ENCODE measurements at regions not wholly inside any gene's neighbourhood (a gene's known extent, or its start where the extent isn't known, plus 50 kb on each side); places are given as distances from the start of the nearest gene placed in this dataset.
A peak's percentile ranks its signal among the peaks of the same experiment; 100 is the strongest.

- intact Hi-C loops (cut with DNase I), result loop anchor here (5.0 kb wide), 2 partner anchors 61 to 281 kb away; no protein-coding TSS in a partner anchor
- DNase-seq (ENCODE audit: low spot score), result no peak
These were observed 137.0 kb downstream of the TMCO5A start for GRCh38 chr15:38071211-38071972.

DNA sequence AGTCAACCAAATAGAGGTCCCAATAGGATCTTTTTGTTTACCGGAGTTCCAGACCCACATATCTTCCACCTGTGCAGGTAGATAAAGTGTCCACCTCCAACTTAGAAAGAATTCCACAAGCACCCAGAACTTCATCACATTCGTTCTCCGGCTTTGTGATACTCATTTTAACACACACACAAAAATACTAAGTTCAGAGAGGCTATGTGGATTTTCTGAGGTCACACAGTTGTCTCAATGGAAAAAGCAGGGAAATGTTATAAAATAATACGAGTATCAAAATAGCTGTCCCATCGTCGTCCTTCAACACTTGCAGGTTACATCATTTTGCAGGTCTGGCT, 137.5 kb downstream of the TMCO5A start:
- no peak for DNase-seq (ENCODE audit: low spot score)
- intact Hi-C loops (cut with DNase I), result loop anchor here (2.0 to 5.0 kb wide), 3 partner anchors 60 to 280 kb away; partner anchors contain the start of gene SPRED1

DNA sequence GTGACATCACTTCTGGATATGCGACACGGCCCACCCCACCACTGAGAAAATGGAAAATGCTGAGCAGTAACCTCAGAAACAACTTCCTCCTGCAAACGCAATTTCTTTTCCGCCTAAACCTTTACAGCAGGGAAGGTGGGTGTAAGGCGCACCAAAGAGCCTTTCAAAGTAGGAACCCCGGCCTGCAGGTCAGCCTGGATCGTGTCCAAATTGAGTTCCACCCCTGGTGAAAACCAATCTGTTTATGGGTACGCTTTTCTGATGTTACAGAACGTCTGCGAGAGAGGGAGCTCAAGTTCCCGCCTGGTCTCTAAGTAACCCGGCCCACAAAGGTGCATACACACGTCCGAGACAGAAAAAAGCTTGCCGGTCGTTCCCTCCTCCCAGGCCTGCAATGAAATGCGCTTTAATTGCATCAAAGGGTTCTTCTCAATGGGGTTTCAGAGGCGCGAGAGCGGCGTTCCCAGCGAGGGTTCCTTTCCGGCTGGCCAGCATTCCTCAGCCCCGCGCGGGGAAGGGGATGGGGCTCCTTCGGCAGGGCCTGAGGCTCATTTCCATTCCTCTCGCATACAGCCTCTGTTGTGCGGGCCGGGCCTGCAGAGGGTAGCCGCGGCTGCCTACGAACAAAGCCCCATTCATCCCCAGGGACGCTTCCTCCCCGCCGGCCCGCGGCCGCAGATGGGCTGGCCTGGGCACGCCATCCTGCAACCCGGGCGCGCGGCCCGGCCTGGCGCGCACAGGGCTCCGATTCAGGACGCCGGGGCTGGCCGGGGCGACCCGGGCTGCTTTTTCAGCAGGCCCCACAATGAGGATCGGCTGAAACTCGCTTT, 138.1 kb downstream of the TMCO5A start:
- peak; percentile 81 for DNase-seq (ENCODE audit: low spot score)
- intact Hi-C loops (cut with DNase I), result loop anchor here (2.0 to 5.0 kb wide), 3 partner anchors 60 to 280 kb away; partner anchors contain the start of gene SPRED1

- intact Hi-C loops (cut with DNase I), result loop anchor here (2.0 to 5.0 kb wide), 3 partner anchors 59 to 279 kb away; partner anchors contain the start of gene SPRED1
- DNase-seq (ENCODE audit: low spot score), result peak; percentile 76
These were observed 138.9 kb downstream of the TMCO5A start for GRCh38 chr15:38073178-38073946.

GRCh38 chr15:38074029-38074428, 139.6 kb downstream of the TMCO5A start:
- DNase-seq (ENCODE audit: low spot score), result no peak
- intact Hi-C loops (cut with DNase I), result loop anchor here (5.0 kb wide), 2 partner anchors 58 to 278 kb away; no protein-coding TSS in a partner anchor

DNA sequence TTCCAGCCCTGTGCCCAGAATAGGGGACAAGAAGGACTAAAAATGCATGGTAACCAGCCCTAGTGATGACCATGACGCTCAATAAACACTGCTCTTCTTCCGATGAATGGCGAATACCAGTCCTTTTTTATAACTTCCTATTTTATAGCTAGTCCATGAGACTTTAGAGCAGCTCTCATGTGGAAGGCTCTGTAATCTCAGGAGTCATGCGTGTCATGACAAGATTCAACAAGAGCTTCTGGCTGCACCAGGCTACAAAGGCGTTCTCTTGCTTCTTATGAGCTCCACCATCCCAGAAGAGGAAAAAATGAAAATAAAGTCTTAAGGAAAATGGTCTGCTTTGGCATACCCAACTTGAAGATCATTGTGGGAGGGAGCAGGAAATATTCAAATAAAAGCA, 141.0 kb downstream of the TMCO5A start:
- intact Hi-C loops (cut with DNase I), result no loop called here
- DNase-seq (ENCODE audit: low spot score), result no peak

- intact Hi-C loops (cut with DNase I), result no loop called here
- no peak for DNase-seq (ENCODE audit: low spot score)
These were observed 142.3 kb downstream of the TMCO5A start for GRCh38 chr15:38076786-38077185.

- intact Hi-C loops (cut with DNase I), result no loop called here
- no peak for DNase-seq (ENCODE audit: low spot score)
These were observed 144.8 kb downstream of the TMCO5A start for GRCh38 chr15:38079236-38079635.

DNA sequence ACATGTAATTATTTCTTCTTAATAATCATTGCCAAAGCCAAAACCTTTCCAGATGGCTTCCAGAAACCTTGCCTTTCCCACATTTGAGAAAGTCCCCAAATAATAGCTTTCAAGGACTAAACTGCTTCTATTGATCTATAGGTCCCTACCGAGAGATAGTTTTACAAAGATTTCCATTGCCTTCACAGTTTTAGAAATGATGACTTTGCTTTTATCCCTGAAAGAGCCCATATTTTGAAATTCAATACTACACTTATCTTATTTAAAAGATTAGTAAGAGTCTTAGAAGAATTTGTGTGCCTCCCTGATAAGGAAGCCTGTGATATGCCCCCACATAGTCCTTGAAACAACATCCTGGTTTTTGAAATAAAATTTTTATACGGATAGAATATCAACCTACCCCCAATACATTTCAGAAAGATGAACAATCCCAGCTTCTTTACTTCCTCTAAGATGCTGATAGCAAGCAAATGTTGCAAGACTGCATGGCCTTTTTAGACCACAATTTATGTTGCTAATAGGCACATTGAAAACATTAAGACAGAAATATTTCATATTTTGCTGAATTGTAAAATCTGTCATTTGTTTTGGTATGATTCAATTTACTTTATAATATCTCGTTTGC, 146.3 kb downstream of the TMCO5A start:
- no peak for DNase-seq (ENCODE audit: low spot score)
- intact Hi-C loops (cut with DNase I), result no loop called here

GRCh38 chr15:38084289-38084688, 149.8 kb downstream of the TMCO5A start:
- no peak for DNase-seq (ENCODE audit: low spot score)
- intact Hi-C loops (cut with DNase I), result no loop called here

- no peak for DNase-seq (ENCODE audit: low spot score)
- intact Hi-C loops (cut with DNase I), result no loop called here
These were observed 150.7 kb downstream of the TMCO5A start for GRCh38 chr15:38085114-38085513.

- no peak for DNase-seq (ENCODE audit: low spot score)
- intact Hi-C loops (cut with DNase I), result no loop called here
These were observed 151.6 kb downstream of the TMCO5A start for GRCh38 chr15:38085931-38086568.

DNA sequence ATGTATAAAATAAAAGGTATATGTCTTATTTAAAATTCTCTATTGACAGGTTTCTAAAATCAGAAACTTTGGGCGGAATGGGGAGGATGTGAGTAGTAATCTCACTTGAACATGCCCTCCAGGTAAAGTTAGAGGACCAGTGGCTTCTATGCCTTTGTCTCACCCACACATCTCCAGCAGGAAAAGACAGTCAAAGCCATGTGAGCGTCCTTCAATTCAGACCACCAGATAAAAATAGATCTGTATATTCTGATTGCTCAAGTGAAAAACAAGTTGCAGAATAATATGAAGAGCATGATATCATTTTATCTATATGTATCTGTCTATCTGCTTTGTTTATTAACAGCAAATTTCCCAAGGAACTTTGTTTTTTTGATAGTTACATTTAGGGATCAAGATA, 152.2 kb downstream of the TMCO5A start:
- intact Hi-C loops (cut with DNase I), result no loop called here

DNA sequence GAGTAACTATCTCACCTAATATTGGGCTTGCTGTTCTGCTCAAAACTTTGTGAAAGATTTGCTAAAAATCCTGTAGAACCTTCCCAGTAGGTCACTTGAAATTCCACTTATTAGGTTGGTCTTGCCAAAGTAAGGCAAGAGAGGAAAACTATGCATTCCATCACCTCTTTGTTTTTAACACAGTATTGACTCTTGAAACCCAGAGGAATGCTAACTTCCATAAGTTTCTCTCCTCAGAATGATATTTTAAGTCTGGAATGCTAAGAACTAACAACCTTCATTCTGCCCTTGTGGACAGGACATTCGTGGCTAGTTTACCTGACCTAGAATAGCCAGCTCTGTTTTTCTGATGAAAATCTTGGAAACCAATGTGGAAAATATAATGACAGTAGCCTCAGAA, 154.5 kb downstream of the TMCO5A start:
- intact Hi-C loops (cut with DNase I), result no loop called here
- no peak for DNase-seq (ENCODE audit: low spot score)

More for the DNA sequence above, 152.2 kb downstream of the TMCO5A start:
- DNase-seq (ENCODE audit: low spot score), result no peak

DNA sequence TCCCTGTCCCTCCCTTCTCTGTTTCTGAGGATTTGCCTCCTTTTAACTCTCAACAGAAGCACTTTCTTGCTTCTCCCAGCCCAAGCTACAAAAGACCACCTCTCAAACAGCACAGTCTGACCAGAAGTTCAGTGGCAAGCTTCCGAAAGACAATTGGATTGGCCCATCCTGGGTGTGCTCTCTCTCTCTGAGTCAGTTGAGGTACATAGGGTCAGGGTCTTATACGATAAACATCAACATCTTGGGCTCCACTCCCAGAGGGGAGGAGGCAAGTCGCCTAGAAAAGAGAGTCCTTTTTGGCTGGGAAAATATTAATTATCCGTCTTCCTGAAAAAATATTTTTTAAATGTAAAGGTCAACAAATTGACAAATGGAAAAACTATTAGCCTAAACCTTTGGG, 155.8 kb downstream of the TMCO5A start:
- intact Hi-C loops (cut with DNase I), result no loop called here

GRCh38 chr15:38090678-38091077, 156.2 kb downstream of the TMCO5A start:
- intact Hi-C loops (cut with DNase I), result no loop called here
- no peak for DNase-seq (ENCODE audit: low spot score)

More for the DNA sequence above, 155.8 kb downstream of the TMCO5A start:
- DNase-seq (ENCODE audit: low spot score), result no peak

DNA sequence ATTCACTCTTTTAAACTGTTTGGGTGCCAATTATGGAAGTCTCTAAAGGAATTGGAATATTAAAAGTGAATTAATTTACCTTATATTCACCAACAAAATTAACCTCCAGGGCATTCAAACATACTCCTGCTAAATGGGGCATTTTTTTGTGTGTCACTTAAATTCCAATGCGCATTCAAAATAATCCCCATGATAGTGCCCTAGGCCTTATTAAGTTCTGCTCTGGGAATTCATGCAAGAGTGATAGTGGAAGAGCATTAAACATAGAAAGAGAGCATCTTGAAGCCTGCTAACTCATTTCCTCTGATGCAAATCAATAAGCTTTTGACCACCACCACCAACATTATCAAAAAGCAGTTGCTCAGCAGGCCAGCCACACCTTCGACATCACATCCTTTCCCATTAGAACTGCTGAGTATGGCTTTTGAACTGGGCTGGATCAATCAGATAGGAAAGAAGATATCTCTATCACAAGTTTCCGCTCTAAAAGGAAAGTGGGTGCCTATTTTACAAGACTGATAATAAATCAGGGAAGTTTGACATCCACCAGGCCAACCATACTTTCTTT, 156.7 kb downstream of the TMCO5A start:
- intact Hi-C loops (cut with DNase I), result no loop called here
- no peak for DNase-seq (ENCODE audit: low spot score)

- DNase-seq (ENCODE audit: low spot score), result no peak
- intact Hi-C loops (cut with DNase I), result no loop called here
These were observed 158.7 kb upstream of the SPRED1 start for GRCh38 chr15:38093931-38094330.

DNA sequence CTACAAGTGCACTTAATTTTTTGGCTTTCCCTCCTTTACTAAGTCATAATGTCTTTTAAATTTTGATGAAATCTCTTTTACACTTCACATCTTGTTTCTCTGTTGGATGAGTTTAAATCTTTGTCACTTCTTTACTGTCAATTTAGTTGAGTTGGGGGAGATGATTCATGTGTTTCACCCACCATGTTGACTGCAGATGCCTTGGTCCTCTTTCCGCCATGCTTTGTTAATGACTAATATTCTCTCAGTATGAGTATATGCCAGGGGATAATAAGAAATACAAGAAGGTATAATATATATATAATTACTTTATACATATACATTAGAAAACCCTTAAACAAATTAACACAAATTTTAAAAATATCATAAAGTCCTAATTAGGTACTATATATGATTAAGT, 149.7 kb upstream of the SPRED1 start:
- no peak for DNase-seq (ENCODE audit: low spot score)
- intact Hi-C loops (cut with DNase I), result no loop called here

All from cardiac septum (tissue), 1 donor.